Effector memory CD8-positive, alpha-beta T cell (primary cell): ENCODE measurements at regions not wholly inside any gene's neighbourhood (a gene's known extent, or its start where the extent isn't known, plus 50 kb on each side); places are given as distances from the start of the nearest gene placed in this dataset.

Experiments used
- ATAC-seq: fragments of 150-1000 bp; cut with Tn5 transposase; replicated peaks from 2 replicates; pipeline ENCODE4 v1.10.0; 2021; ENCODE audit warnings: mild to moderate bottlenecking, moderate library complexity
- DNase-seq, 3 experiments: peaks; one replicate each; pipeline ENCODE4 v3.0.0; 2021
- H3K27ac Mint-ChIP-seq, 2 donors: one replicate each; pipeline ENCODE4 v1.8.0; 2022; ENCODE audit warnings: mild to moderate bottlenecking in 2 of 2, mixed read lengths in 2 of 2, moderate library complexity in 2 of 2
- H3K27me3 Mint-ChIP-seq, 2 donors: one replicate each; pipeline ENCODE4 v1.8.0; 2022; ENCODE audit warnings: mixed read lengths in 2 of 2
- H3K36me3 Mint-ChIP-seq: one replicate; pipeline ENCODE4 v1.8.0; 2022; ENCODE audit warnings: mild to moderate bottlenecking, moderate library complexity, mixed read lengths; ENCODE audit not compliant: insufficient read depth
- H3K4me1 Mint-ChIP-seq, 2 donors: one replicate each; pipeline ENCODE4 v1.8.0; 2022; ENCODE audit warnings: low read depth in 2 of 2, mixed read lengths in 2 of 2
- H3K4me3 Mint-ChIP-seq, 2 donors: one replicate each; pipeline ENCODE4 v1.8.0; 2022; ENCODE audit warnings: mild to moderate bottlenecking in 2 of 2, mixed read lengths in 2 of 2, moderate library complexity in 2 of 2
- H3K9me3 Mint-ChIP-seq, 2 donors: one replicate each; pipeline ENCODE4 v1.8.0; 2022; ENCODE audit warnings: mixed read lengths in 2 of 2

DNA sequence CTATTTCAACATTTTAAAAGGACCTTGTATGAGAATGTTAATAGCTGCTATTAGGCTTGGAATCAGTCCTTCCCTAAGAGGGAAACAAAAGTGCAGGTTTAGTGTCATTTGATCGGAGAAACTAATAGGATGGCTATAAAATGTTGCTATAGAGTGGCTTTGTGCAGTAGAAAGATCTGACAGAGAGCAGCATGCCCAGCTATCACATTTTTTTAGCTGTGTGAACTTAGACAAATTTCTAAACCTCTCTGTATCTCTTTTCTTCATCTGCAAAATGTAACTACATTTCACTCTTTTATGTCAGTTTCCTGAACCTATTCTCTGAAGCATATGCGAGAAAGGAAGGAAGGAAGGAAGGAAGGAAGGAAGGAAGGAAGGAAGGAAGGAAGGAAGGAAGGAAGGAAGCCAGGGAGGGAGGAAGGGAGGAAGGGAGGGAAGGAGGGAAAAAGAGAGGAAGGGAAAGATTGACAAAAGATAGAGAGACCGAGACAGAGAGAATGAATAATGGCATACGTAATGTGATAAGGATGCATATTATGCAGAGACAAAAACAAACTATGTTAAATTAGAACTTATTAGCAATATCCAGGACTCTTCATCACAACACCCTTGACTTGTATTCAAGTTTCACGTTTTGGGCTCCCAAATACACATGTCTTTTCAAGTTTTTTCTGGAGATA is 52.6 kb upstream of the CDH8 start:
- Mint-ChIP-seq H3K27ac (no peak overlapping the region), H3K27me3 (no peaks in the 10 kb centered on the region), H3K4me1 (no peaks in the 10 kb centered on the region), H3K4me3 (no peak overlapping the region), H3K9me3 (peaks cover 9 to 17% of the 10 kb centered on the region in 2 donors), H3K36me3 (no peaks in the 10 kb centered on the region)
- ATAC-seq (no peak), DNase-seq (no peak)
